ENCODE measurements at regions not wholly inside any gene's neighbourhood (a gene's known extent, or its start where the extent isn't known, plus 50 kb on each side); places are given as distances from the start of the nearest gene placed in this dataset.

DNA sequence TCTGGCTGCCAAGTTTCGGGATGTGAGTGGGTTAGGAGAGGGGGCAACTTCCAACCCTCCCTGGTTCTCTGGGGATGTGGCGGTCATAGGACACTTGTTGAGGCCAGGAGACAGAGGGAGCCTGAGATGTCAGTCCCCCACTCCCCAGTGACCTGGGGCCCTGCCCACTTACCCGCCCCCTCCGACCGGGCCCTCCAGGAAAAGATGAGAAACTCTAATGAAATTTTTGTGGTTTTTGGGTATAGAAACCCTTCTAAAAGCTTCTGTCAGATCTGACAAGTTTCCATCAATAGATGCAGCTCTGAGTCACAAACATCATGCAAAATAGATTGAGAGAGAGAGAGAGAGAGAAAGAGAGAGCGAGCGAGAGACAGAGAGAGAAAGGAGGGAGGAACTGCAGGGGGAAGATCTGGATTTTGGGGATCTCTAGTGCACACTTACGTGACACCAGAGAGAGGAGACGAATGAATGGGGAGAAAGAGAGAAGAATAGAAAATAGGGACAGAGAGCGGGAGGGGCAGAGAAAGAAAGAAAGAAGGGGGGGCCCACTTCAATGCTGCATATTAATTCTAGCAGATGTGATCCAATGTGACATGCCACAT, 94.0 kb downstream of the PTPRS start:
- no peak for TF ChIP-seq TOX (CRISPR knock-in tag; IDR thresholded peaks at IDR 0.05; ENCODE audit: borderline replicate concordance)
- TF ChIP-seq ESRRG (CRISPR knock-in tag; IDR thresholded peaks at IDR 0.05) = no peak
- TF ChIP-seq RARB (CRISPR knock-in tag; IDR thresholded peaks at IDR 0.05) = no peak
- TF ChIP-seq, protein P1, sequence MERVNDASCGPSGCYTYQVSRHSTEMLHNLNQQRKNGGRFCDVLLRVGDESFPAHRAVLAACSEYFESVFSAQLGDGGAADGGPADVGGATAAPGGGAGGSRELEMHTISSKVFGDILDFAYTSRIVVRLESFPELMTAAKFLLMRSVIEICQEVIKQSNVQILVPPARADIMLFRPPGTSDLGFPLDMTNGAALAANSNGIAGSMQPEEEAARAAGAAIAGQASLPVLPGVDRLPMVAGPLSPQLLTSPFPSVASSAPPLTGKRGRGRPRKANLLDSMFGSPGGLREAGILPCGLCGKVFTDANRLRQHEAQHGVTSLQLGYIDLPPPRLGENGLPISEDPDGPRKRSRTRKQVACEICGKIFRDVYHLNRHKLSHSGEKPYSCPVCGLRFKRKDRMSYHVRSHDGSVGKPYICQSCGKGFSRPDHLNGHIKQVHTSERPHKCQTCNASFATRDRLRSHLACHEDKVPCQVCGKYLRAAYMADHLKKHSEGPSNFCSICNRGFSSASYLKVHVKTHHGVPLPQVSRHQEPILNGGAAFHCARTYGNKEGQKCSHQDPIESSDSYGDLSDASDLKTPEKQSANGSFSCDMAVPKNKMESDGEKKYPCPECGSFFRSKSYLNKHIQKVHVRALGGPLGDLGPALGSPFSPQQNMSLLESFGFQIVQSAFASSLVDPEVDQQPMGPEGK (CRISPR knock-in tag; IDR thresholded peaks at IDR 0.05; ENCODE audit: borderline replicate concordance) = no peak
- no peak for TF ChIP-seq ARNTL (CRISPR knock-in tag; IDR thresholded peaks at IDR 0.05; ENCODE audit: borderline replicate concordance, low read depth)
- no peak for TF ChIP-seq ISL1 (CRISPR knock-in tag; IDR thresholded peaks at IDR 0.05)
- TF ChIP-seq, protein P2, sequence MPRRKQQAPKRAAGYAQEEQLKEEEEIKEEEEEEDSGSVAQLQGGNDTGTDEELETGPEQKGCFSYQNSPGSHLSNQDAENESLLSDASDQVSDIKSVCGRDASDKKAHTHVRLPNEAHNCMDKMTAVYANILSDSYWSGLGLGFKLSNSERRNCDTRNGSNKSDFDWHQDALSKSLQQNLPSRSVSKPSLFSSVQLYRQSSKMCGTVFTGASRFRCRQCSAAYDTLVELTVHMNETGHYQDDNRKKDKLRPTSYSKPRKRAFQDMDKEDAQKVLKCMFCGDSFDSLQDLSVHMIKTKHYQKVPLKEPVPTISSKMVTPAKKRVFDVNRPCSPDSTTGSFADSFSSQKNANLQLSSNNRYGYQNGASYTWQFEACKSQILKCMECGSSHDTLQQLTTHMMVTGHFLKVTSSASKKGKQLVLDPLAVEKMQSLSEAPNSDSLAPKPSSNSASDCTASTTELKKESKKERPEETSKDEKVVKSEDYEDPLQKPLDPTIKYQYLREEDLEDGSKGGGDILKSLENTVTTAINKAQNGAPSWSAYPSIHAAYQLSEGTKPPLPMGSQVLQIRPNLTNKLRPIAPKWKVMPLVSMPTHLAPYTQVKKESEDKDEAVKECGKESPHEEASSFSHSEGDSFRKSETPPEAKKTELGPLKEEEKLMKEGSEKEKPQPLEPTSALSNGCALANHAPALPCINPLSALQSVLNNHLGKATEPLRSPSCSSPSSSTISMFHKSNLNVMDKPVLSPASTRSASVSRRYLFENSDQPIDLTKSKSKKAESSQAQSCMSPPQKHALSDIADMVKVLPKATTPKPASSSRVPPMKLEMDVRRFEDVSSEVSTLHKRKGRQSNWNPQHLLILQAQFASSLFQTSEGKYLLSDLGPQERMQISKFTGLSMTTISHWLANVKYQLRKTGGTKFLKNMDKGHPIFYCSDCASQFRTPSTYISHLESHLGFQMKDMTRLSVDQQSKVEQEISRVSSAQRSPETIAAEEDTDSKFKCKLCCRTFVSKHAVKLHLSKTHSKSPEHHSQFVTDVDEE (CRISPR knock-in tag; IDR thresholded peaks at IDR 0.05) = no peak
- no peak for TF ChIP-seq BACH2 (CRISPR knock-in tag; IDR thresholded peaks at IDR 0.05; ENCODE audit: borderline replicate concordance)
- no peak for TF ChIP-seq ZFP3 (CRISPR knock-in tag; IDR thresholded peaks at IDR 0.05)
- no peak for TF ChIP-seq TCF4 (CRISPR knock-in tag; IDR thresholded peaks at IDR 0.05; ENCODE audit: borderline replicate concordance)
- TF ChIP-seq ZNF8 (CRISPR knock-in tag; IDR thresholded peaks at IDR 0.05) = no peak
- TF ChIP-seq OSR1 (CRISPR knock-in tag; IDR thresholded peaks at IDR 0.05) = no peak
- TF ChIP-seq, protein P3, sequence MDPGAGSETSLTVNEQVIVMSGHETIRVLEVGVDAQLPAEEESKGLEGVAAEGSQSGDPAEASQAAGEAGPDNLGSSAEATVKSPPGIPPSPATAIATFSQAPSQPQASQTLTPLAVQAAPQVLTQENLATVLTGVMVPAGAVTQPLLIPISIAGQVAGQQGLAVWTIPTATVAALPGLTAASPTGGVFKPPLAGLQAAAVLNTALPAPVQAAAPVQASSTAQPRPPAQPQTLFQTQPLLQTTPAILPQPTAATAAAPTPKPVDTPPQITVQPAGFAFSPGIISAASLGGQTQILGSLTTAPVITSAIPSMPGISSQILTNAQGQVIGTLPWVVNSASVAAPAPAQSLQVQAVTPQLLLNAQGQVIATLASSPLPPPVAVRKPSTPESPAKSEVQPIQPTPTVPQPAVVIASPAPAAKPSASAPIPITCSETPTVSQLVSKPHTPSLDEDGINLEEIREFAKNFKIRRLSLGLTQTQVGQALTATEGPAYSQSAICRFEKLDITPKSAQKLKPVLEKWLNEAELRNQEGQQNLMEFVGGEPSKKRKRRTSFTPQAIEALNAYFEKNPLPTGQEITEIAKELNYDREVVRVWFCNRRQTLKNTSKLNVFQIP (CRISPR knock-in tag; IDR thresholded peaks at IDR 0.05; ENCODE audit: borderline replicate concordance, low read depth) = no peak
